HL-60 (cell line): ENCODE measurements at regions not wholly inside any gene's neighbourhood (a gene's known extent, or its start where the extent isn't known, plus 50 kb on each side); places are given as distances from the start of the nearest gene placed in this dataset.

ENCODE experiments used
- GABPA ChIP-seq: IDR thresholded peaks from 2 replicates; pipeline ENCODE4 v1.6.1; 2012; ENCODE audit warnings: low read depth
- POLR2AphosphoS5 ChIP-seq: IDR thresholded peaks from 2 replicates; pipeline ENCODE4 v1.6.1; 2012; ENCODE audit warnings: low read depth
- REST ChIP-seq: IDR thresholded peaks from 2 replicates; pipeline ENCODE4 v1.6.1; 2012; ENCODE audit warnings: low read depth; ENCODE audit not compliant: insufficient replicate concordance
- TF ChIP-seq, protein P1 (sequence below): IDR thresholded peaks from one replicate; pipeline ENCODE4 v1.5.1; 2011; ENCODE audit warnings: low read length, control low read depth, inconsistent platforms; ENCODE audit not compliant: insufficient read depth

- no peak for TF ChIP-seq REST
- TF ChIP-seq, protein P1, sequence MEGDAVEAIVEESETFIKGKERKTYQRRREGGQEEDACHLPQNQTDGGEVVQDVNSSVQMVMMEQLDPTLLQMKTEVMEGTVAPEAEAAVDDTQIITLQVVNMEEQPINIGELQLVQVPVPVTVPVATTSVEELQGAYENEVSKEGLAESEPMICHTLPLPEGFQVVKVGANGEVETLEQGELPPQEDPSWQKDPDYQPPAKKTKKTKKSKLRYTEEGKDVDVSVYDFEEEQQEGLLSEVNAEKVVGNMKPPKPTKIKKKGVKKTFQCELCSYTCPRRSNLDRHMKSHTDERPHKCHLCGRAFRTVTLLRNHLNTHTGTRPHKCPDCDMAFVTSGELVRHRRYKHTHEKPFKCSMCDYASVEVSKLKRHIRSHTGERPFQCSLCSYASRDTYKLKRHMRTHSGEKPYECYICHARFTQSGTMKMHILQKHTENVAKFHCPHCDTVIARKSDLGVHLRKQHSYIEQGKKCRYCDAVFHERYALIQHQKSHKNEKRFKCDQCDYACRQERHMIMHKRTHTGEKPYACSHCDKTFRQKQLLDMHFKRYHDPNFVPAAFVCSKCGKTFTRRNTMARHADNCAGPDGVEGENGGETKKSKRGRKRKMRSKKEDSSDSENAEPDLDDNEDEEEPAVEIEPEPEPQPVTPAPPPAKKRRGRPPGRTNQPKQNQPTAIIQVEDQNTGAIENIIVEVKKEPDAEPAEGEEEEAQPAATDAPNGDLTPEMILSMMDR, result no peak
- TF ChIP-seq GABPA, result no peak
- no peak for TF ChIP-seq POLR2AphosphoS5
Measured at GRCh38 chrX:34559325-34559724, 97.8 kb downstream of the TMEM47 start.
